NOMO-1 treated with dmso at 0.1 percent for 144 hours (cell line): ENCODE measurements at regions not wholly inside any gene's neighbourhood (a gene's known extent, or its start where the extent isn't known, plus 50 kb on each side); places are given as distances from the start of the nearest gene placed in this dataset.
A peak's percentile ranks its signal among the peaks of the same experiment; 100 is the strongest.

Source experiments
- DNase-seq: peaks from one replicate; lab custom pipeline; 2025; ENCODE audit not compliant: unreplicated experiment; lab: John Stamatoyannopoulos, UW

DNA sequence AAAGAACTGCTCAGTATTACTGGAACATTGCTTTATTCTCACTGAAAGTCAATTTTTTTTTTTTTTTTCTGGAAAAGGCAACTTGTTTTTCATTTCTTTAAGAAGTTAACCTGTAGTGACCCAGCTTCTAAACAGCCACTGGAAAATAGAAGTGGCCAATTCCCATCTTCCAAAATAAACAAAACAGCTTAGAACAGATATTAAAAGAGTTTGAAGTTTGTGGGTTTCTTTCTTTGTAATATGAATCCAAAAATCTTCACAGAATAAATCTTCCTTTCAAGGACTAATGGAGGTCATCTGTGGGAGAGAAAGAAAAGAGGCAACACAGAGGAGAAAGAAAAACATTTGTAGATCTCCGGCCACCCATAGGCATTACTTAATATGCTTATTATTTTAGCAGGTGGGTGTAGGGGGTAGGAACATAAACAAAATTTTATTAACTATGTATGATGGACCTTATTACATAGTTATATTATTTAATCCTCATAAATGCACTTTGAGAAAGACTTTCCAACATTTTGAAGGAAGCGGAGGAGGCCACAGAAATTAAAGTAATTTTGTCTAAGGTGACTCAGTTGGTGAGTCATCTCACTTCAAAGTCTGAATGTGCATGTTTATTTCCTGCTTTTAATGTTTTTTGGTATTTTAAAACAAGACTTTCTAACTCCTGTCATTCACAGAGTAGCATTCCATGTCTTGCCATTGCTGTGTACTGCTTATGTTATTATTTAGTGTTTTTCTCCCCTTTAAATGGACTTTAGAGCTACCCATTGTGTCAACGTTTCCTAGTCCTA, 1791.8 kb upstream of the WWC1 start:
- DNase-seq, result no peak

DNA sequence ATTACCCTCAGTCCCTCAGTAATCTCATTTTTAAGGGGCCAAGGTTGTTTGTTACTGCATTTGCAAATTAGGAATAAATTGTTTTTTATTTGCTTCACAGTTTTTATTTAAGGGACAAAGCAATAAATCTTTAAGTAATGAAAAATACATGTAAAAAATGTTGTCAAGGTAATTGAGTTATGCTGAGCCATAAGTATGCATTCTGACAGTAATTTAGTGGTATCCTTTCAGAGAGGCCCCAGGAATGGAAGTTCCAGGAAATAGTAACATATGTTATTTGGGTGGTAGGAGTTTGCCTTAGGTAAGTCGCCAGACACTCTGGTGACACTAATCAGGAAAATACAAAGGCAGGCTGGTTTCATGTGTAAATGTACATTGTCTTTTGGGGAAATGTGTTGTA, 1787.9 kb upstream of the WWC1 start:
- DNase-seq, result no peak

DNA sequence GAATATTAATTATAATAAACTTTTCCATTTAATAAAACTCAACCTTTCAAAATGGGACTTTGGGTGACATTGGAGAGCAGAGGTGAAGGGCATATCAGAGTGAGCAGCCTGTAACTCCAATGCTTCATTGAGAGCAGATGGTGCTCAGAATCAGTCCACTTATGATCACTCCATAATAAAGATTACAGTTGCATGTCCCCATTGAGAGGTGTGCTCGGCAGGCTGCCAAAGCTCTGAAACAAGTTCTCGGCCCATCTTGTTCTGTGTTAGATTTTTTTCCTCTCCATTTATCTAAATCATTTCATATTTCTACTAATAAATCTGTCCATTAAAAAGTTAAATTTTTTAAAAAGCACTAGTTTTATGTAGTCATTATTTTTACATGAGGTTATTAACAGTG, 1786.4 kb upstream of the WWC1 start:
- DNase-seq, result no peak

DNA sequence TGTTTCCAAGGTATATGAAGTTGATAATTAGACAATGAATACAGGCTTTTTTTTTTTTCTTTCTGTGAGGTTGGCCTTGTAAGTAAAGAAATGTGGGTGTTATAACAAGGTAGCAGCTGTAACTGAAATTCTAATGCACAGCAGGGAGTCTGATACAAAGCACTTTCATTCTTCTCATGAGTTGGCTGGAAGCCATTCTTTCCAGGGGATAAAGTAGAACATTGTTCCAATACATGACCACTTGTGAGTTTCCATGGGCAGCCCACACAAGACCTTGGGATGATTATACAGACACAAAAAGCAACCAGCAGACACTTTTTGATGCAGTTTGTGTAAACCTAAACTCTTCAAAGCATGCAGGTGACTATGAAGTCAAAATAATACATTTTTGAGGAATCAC, 1785.9 kb upstream of the WWC1 start:
- no peak for DNase-seq

DNA sequence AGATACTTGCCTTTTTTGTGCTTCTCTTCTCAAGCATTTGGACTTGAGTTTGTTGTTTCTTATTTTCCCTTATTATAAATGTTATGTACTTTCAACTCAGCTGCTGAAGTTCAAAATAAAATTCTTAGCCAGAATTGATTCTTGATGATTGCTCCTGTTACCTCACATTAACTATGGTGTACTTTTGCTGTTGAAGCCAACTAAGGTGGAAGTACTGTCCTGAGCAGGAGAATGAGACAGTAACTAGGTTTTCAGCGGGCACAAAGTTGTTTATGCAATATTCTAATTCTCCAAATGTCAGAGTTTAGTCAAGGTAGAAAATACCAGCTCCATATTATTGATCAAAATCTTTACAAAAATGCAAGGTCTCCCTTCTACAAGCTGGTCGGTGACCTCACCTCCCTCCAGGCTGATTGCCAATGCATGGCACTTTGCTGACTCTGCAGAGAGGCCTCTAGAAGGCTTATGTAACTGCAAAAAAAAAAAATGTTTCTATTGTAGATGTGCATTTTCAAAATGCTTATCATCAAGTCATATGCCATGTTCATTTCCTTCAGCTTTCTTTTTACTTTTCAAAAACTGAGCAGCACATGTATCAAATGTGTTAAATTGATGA, 1783.5 kb upstream of the WWC1 start:
- no peak for DNase-seq

DNA sequence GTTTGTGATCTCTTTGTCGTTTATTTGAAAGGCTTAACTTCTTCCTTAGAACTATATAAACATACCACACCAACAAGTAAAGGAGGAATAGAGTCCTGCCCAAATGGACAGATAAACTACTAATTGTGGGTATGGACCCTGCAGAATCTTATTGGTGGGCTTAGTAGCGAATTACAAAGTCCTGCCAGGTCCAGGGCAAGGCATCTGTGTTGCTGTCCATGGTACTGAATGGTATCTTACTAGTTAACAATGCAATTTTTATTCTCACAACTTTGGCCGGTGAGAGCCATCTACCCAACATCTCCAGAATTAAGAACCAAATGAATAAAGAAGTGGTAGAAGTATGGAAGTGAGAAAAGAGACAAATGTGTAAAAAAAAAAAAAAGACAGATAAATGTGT, 1782.4 kb upstream of the WWC1 start:
- DNase-seq, result no peak

DNA sequence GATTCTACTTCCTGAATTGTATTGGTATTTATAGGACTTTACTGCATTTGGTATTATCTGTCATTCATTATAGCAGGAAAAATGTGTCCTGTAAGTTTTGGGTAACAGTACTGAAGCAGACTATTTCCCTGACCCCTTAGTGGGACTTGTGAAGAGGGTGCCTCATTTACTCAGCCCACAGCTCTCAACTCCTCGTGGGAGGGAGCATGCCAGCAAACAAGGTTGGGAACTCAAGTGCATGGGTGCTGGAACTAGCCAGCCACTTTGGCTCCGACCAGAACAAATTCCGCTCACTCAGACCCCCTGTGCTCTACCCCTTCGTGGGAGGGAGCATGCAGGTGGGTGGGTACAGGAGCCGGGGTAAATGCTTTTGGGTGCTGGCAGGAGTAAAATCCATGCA, 1773.5 kb upstream of the WWC1 start:
- DNase-seq, result no peak

DNA sequence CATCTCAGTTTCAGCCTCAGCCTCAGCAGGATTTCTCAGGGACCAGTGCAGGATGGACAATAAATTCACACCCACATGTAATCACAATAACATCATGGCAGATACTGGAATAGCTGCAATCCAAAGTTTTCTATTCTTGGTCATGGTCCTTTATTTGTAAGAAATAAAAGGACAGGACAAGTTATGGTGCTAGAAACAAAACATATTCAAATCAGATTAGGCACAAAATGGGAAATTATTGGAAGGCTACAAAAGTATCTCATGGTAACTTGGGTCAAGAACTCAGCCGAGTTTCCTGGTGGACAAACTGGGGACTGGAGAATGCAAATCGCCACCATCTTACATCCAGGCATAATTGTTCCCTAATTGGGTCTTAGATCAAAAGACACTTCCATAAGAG, 1768.2 kb upstream of the WWC1 start:
- DNase-seq, result no peak

DNA sequence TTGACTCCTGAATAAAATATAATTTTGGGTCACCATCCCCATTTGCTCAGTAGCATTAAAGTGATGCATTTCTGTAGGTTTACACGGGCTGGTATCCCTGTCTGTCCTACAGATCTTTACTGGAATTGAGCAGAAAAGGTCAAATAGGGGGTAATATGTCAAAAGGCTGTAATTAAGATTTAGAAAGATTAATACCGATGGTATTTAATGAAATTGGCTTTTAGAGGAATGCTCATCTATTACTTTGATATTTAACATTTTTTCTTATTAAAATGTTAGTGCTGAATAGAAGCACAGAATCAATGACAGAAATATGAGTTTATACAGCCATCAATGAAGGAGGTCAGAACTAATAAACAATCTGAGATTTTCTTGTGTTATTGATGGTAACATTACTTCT, 1762.2 kb upstream of the WWC1 start:
- no peak for DNase-seq

DNA sequence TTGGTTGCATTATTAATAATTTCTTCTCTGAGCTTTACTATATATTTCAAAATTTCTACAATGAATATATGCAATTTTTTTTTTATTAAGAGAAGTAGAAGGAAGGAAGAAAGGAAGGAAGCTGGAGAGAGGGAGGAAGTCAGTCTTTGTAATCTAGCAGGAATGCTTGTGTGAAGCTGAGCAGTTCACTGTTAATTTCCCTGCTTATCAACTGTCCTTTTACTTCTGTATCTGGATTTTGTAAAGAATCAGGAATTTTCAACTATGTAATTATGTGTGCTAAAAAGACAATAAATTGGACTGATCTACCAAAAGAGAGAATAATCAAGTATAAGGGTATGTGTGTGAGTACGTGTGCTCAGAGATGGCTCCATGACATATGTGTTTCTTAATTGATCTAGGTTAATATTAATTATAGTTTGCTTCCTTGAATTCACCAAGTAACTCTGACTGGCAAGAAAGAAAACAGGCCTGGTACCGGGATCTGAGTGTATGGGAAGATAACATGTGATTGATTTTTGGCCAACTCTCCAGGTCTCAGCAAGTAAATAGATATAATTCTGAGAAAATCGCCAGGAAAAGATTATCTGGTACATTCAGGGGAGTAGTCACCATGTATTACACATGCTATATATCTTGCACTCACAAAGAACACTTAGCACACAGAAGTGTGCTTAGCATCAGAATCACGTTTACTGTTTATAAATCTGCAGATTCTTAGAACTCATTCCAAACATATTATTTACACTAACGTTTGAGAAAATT, 1758.8 kb upstream of the WWC1 start:
- no peak for DNase-seq

DNA sequence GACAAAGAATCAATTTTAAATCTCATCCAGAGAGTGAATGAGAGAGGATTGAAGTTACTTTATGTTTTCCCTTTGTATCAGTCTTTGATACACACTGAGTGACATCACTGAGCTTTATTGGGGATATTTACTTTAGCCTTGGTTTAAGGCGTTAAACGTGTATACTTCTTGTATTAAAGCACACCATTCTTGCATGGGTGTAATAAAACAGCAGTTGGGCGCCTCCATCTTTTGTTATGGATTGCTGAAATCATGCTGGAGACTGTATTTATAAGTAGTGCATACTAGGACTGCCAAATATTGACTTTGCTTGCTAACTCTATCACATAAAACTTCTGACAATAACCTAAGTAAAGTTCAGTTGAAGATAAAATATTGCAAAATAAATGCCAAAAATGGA, 1755.8 kb upstream of the WWC1 start:
- no peak for DNase-seq

DNA sequence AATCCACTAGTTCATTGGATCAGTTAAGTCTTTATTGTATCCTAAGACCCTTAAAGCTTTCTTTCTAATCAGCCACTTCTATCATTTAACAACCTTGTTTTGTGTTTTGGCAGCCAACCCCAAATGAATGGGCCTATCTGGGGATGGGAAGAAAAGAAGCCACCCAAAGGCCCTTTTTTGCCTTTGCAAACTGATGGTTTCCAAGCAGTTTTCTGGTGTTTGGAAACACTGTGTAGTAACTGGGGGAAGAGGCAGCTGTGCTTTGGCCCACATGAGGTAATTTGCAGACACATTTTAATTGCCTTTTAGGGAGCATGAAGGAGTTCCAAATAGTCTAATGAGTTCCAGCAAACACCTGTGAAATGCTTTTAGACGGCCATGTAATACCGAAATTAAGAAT, 1751.3 kb upstream of the WWC1 start:
- DNase-seq, result no peak

DNA sequence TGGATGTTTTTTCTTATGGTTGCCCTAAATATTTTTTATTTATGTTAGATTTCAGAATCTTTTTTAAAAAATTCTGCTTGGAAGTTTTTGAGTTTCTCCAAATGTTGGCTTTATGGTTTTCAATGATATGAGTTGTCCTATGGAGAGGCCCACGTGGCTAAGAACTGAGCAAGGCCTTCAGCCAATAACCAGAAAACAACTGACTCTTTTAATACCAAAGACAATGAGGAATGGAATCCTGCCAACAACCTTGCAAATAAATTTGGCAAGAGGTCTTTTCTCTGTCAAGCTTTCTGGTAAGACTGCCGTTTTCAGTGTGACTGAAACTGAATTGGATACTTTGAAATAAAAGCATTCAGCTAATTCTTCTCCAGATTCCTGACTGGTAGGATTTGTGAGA, 1740.1 kb upstream of the WWC1 start:
- no peak for DNase-seq

DNA sequence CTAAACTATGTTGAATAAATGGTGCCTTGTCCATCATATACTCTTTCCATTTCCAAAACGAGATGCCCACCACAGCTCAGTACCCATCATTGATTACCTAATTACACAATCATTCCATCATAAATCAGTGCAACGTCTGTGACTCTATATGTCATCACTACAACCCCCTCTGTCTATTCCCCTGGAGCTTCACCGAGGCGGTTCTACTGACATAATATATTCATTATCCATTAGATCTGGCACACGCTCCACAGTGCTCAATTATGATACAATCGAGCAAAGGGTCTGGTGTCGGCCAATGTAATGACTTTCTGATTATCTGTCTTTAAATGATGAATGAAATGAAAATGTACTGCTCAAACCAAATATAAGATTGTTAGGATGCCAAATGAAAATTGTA, 1737.7 kb upstream of the WWC1 start:
- no peak for DNase-seq

DNA sequence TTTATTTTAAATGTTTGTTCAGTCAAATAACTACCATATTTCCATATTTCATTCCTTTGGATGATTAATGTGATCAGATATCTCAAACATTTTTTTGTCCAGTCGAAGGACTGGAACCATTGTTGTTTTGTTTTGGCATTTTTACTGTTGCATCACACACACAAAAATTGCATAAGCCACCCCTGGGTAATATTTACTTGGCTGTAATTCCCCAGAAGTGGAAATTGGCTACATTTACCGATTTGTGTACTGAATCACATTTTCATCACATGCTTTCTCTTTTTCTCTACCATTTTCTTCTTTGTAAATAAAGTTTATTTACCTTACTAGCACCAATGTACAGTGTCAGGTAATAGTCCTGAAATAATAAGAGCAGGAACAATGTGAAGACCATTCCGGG, 1729.7 kb upstream of the WWC1 start:
- DNase-seq, result no peak

DNA sequence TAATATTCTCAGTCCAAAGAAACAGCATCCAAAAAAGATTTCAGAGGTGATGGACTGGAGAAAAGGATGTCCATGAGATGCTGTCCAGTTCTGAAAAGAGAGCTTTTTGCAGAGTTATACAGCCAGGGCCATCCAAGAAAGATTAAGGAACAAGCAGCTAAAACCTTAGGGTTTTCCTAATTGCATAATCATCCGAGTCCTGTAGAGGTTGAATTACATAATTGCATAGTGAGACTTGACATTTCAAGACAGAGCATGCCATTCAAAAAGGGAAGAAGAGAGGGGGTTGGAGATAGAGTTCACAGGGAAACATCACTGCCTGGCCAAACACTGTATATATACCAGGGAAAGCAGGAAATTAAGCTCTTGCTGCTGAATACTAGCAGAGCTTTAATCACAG, 1729.2 kb upstream of the WWC1 start:
- peak; percentile 37 for DNase-seq

DNA sequence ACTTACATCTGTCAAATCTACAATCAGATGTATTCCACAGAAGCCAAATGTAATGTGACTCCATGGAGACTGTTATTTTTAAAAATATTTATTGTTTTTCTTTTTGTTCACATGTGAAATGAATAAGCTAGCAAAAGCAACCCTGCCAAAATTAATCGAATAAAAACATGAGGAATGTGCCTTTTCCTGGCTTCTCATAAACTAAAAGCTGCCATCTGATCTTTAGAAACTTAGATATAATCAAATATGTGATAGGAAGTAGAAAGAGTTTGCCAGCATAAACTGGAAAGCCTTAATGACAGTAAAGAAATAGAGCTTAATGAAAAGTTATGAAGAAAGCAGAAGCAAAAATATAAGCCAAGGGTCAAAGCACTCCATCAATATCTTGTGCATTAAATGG, 1724.7 kb upstream of the WWC1 start:
- no peak for DNase-seq

DNA sequence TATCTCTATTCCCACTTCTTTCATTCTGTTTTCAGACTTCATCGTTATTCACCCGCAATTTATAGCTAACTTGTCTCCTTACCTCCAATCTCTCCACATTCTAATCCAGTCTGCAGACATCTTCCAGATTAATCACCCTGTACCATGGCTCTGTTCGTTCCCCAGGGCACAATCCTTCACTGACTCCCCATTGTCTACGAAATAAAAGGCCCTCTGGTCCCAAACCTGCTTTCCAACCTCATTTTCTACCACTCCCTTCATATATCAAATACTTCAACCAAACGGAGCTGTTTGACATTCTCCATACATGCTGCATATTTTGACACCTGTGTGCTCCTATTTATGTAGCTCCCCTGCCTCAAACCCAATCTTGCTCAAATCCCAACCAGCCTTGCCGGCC, 1720.6 kb upstream of the WWC1 start:
- DNase-seq, result no peak

DNA sequence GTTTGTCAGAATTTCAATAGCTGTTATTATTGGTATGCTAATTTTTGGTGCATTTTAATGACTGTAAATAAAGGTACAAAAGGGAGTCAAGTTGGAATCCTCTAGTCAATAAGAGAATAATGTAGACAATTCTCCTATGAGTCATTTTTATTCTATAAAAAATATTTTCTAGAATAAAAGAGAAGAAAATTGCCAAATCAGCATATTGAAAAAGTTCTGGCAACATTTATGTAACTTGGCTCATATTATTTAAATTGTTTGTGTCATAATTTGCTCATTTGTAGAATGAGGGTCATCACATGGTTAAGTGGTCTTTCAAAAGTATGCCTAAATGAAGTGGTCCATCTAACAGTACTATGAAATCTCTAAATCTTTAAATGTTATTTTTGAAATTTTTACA, 1719.8 kb upstream of the WWC1 start:
- no peak for DNase-seq

DNA sequence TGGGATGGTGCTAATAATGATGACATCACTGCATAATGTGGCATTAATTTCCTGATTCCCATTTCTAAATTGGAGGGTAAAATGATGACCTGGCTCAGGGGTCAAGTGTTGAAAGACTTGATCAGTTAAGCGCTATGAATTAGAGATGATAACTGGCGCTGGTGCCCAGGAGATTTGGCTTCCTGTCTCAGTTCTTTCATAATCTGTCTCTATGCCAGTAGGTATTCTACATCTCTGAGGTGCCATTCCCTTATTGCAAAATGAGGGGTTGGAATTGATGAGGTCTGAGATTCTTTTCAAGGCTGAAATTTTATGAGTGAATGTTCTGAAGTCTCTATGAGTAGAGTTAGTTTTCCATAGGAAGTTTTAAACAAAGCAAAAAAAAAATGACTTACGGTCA, 1715.1 kb upstream of the WWC1 start:
- no peak for DNase-seq

DNA sequence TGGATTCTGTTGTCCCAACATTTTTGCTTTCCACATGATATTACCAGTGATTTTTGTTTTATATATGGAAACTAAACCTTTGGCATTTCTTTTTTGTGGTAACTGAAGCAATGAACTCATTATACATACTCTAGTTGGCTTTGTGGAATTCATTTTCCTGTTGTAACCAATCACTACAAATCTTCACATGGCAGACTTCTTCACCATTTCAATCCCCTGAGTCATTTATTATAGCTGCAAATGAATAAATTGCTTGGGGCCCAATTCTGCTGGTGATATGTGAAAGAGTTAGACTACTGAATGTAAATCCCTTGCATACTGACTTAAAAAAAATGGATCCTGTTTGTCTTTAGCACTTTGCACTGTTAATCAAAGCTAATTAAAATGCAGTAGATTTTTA, 1709.6 kb upstream of the WWC1 start:
- DNase-seq, result no peak

DNA sequence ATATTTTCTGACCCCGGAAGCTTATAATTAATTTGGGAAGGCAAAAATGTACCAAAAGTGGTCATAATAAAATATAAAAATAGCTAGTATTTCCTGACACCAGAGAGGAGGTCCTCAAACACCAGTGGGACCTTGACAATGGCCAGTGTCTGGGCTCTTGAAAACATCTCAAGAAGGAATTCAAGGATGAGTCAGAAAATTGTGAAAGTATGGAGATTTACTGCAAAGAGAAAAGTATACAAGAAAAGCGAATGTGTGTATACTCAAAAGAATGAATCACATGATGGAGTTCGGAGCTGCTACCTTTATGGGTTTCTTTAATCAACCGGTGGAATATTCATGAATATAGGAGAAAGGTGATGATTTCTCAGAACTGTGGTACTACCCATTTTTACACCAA, 1709.0 kb upstream of the WWC1 start:
- no peak for DNase-seq
